Gastroesophageal sphincter (tissue), 3 donors: ENCODE measurements at regions not wholly inside any gene's neighbourhood (a gene's known extent, or its start where the extent isn't known, plus 50 kb on each side); places are given as distances from the start of the nearest gene placed in this dataset.

Experiments used
- CTCF ChIP-seq, 4 experiments: fragments of 200-600 bp in 2 of 4; fragments of 450-650 bp in 2 of 4; sonication (generic) in 1 of 4; IDR thresholded peaks; one replicate each; pipeline ENCODE4 v1.5.1; 2017 to 2019; ENCODE audit warnings: antibody characterized with exemption in 4 of 4, mild to moderate bottlenecking in 2 of 4, moderate library complexity in 2 of 4
- EP300 ChIP-seq: sonication (generic); formaldehyde crosslinking; IDR thresholded peaks from one replicate; pipeline ENCODE4 v1.6.1; 2017; ENCODE audit warnings: antibody characterized with exemption, mild to moderate bottlenecking
- POLR2A ChIP-seq, 2 donors: fragments of 450-650 bp; IDR thresholded peaks; one replicate each; pipeline ENCODE4 v1.6.1; 2017; ENCODE audit warnings: antibody characterized with exemption in 2 of 2, mild to moderate bottlenecking in 2 of 2, moderate library complexity in 1 of 2
- POLR2AphosphoS5 ChIP-seq: sonication (generic); formaldehyde crosslinking; IDR thresholded peaks from one replicate; pipeline ENCODE4 v1.6.1; 2017; ENCODE audit warnings: antibody characterized with exemption

GRCh38 chr10:4692206-4692605 lies 133.8 kb upstream of the AKR1E2 start:
- TF ChIP-seq CTCF (IDR thresholded peaks at IDR 0.05) (no peak), POLR2AphosphoS5 (no peak), POLR2A (IDR thresholded peaks at IDR 0.05) (no peak), EP300 (no peak)
